ENCODE measurements at regions not wholly inside any gene's neighbourhood (a gene's known extent, or its start where the extent isn't known, plus 50 kb on each side); places are given as distances from the start of the nearest gene placed in this dataset.
A peak's percentile ranks its signal among the peaks of the same experiment; 100 is the strongest.

GRCh38 chr3:13241621-13242363 is 168.6 kb upstream of the IQSEC1 start:
- DNase-seq (ENCODE audit: low spot score, unreplicated experiment) = no peak
- Mint-ChIP-seq H3K4me3 (ENCODE audit: low read depth) (no peak overlapping the region), H3K36me3 (ENCODE audit: insufficient read depth) (no peaks in the 10 kb centered on the region), H3K27me3 (no peaks in the 10 kb centered on the region), H3K9me3 (ENCODE audit: low read depth) (no peaks in the 10 kb centered on the region), H3K27ac (peak overlapping the region; percentile 10), H3K4me1 (ENCODE audit: low read depth) (no peaks in the 10 kb centered on the region)
- TF ChIP-seq CTCF (IDR thresholded peaks at IDR 0.05; ENCODE audit: unreplicated experiment) = no peak

- Mint-ChIP-seq H3K4me3 (ENCODE audit: low read depth) (no peak overlapping the region), H3K9me3 (ENCODE audit: low read depth) (no peaks in the 10 kb centered on the region), H3K27me3 (no peaks in the 10 kb centered on the region), H3K27ac (no peak overlapping the region), H3K36me3 (ENCODE audit: insufficient read depth) (no peaks in the 10 kb centered on the region), H3K4me1 (ENCODE audit: low read depth) (no peaks in the 10 kb centered on the region)
- no peak for DNase-seq (ENCODE audit: low spot score, unreplicated experiment)
- no peak for TF ChIP-seq CTCF (IDR thresholded peaks at IDR 0.05; ENCODE audit: unreplicated experiment)
Observed at GRCh38 chr3:13240928-13241618, 167.8 kb upstream of the IQSEC1 start.

GRCh38 chr3:13239467-13239760 is 166.2 kb upstream of the IQSEC1 start:
- no peaks in the 10 kb centered on the region for H3K9me3 Mint-ChIP-seq (ENCODE audit: low read depth)
- no peak for TF ChIP-seq CTCF (IDR thresholded peaks at IDR 0.05; ENCODE audit: unreplicated experiment)

GRCh38 chr3:13238687-13239466 is 165.6 kb upstream of the IQSEC1 start:
- Mint-ChIP-seq H3K36me3 (ENCODE audit: insufficient read depth) (no peaks in the 10 kb centered on the region), H3K4me3 (ENCODE audit: low read depth) (no peak overlapping the region)

More at GRCh38 chr3:13239467-13239760, 166.2 kb upstream of the IQSEC1 start:
- Mint-ChIP-seq H3K36me3 (ENCODE audit: insufficient read depth) (no peaks in the 10 kb centered on the region), H3K27ac (no peak overlapping the region), H3K27me3 (peaks cover 5% of the 10 kb centered on the region), H3K4me3 (ENCODE audit: low read depth) (no peak overlapping the region), H3K4me1 (ENCODE audit: low read depth) (peaks cover 2% of the 10 kb centered on the region)
- no peak for DNase-seq (ENCODE audit: low spot score, unreplicated experiment)

More at GRCh38 chr3:13238687-13239466, 165.6 kb upstream of the IQSEC1 start:
- no peak for DNase-seq (ENCODE audit: low spot score, unreplicated experiment)
- no peaks in the 10 kb centered on the region for H3K9me3 Mint-ChIP-seq (ENCODE audit: low read depth)
- no peak overlapping the region for H3K27ac Mint-ChIP-seq
- peaks cover 2% of the 10 kb centered on the region for H3K4me1 Mint-ChIP-seq (ENCODE audit: low read depth)
- H3K27me3 Mint-ChIP-seq = peaks cover 9% of the 10 kb centered on the region
- no peak for TF ChIP-seq CTCF (IDR thresholded peaks at IDR 0.05; ENCODE audit: unreplicated experiment)
